ENCODE measurements at regions not wholly inside any gene's neighbourhood (a gene's known extent, or its start where the extent isn't known, plus 50 kb on each side); places are given as distances from the start of the nearest gene placed in this dataset.
A peak's percentile ranks its signal among the peaks of the same experiment; 100 is the strongest.

GRCh38 chr14:96730386-96730785, 66.8 kb upstream of the VRK1 start:
- ATAC-seq (no peak), DNase-seq (ENCODE audit: low spot score in 2 of 2) (no peak)
- Mint-ChIP-seq H3K27ac (no peak overlapping the region), H3K9me3 (no peaks in the 10 kb centered on the region), H3K36me3 (no peaks in the 10 kb centered on the region)

DNA sequence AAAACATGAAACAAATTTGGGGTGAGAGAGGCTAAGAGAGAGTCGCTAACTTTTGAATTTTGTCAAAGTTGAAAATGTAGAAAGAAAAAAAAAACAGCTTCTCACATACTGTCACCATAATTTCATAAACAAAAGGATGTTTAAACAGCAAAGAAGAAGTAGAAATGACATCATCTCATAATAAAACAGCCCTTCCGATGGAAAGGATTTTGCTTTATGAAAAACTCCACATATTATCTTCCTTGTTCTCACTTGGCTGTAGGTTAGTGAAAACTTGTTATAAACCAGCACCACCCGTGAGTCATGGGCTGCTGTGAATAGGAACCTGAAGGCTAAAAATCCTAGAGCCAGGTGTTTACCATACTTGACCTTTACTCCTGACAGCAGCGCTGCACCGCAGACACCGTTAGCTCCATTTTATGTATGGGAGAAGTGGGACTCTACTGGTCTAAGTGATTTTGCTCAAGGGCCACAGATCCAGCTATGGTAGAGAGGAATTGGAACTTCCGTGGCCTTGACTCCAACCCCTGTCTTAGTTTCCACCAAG, 63.0 kb upstream of the VRK1 start:
- DNase-seq (ENCODE audit: low spot score in 2 of 2) = no peak
- Mint-ChIP-seq H3K9me3 (no peaks in the 10 kb centered on the region), H3K27ac (no peak overlapping the region), H3K36me3 (no peaks in the 10 kb centered on the region)
- no peak for ATAC-seq

DNA sequence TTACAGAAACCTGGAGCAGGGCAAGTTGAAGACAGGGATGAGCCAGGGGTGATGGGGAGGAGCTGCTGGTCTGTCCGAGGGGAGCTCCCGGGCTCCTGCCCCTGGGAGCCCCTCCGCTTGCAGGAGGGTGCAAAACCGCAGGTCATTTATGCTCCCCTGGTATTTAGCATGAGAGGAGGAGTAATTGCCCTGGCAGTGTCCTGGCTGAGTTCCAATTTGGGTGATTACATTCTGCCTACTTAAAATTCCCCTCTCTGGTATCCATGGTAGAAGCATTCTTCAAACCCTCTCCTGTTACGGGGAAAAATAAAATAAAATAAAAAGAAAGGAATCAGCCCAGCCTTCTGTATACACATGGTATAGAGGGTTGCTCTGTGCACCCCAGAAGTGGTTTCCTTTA, 61.7 kb upstream of the VRK1 start:
- no peak for ATAC-seq
- no peaks in the 10 kb centered on the region for H3K9me3 Mint-ChIP-seq
- no peak overlapping the region for H3K27ac Mint-ChIP-seq
- H3K36me3 Mint-ChIP-seq = no peaks in the 10 kb centered on the region
- DNase-seq (ENCODE audit: low spot score in 2 of 2) = no peak

DNA sequence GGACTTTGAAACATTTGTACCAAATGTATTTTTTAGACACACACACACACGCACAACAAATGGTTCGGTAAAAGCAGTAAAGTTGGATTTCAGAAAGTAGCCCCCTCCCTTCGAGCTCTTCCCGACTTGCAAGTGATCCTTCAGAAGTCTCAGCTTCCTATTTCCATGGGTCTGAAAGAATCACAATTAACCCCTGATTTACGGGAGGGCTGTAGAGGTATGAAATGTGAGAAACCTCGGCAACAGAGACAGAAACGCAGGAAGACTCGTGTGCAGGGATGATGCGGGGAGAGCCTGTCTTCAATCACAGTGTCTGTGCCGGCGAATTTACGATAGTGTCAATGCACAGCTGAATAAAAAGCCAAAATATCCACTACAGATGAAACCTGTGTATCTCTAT, 60.7 kb upstream of the VRK1 start:
- Mint-ChIP-seq H3K9me3 (no peaks in the 10 kb centered on the region), H3K36me3 (no peaks in the 10 kb centered on the region), H3K27ac (no peak overlapping the region)
- DNase-seq (ENCODE audit: low spot score in 2 of 2) = no peak
- ATAC-seq = no peak

- Mint-ChIP-seq H3K9me3 (no peaks in the 10 kb centered on the region), H3K36me3 (no peaks in the 10 kb centered on the region), H3K27ac (no peak overlapping the region)
- DNase-seq (ENCODE audit: low spot score in 2 of 2) = no peak
- ATAC-seq = no peak
Observed at GRCh38 chr14:96737881-96738280, 59.3 kb upstream of the VRK1 start.

- no peak for ATAC-seq
- no peaks in the 10 kb centered on the region for H3K9me3 Mint-ChIP-seq
- no peaks in the 10 kb centered on the region for H3K36me3 Mint-ChIP-seq
Observed at GRCh38 chr14:96739200-96739910, 57.8 kb upstream of the VRK1 start.

DNA sequence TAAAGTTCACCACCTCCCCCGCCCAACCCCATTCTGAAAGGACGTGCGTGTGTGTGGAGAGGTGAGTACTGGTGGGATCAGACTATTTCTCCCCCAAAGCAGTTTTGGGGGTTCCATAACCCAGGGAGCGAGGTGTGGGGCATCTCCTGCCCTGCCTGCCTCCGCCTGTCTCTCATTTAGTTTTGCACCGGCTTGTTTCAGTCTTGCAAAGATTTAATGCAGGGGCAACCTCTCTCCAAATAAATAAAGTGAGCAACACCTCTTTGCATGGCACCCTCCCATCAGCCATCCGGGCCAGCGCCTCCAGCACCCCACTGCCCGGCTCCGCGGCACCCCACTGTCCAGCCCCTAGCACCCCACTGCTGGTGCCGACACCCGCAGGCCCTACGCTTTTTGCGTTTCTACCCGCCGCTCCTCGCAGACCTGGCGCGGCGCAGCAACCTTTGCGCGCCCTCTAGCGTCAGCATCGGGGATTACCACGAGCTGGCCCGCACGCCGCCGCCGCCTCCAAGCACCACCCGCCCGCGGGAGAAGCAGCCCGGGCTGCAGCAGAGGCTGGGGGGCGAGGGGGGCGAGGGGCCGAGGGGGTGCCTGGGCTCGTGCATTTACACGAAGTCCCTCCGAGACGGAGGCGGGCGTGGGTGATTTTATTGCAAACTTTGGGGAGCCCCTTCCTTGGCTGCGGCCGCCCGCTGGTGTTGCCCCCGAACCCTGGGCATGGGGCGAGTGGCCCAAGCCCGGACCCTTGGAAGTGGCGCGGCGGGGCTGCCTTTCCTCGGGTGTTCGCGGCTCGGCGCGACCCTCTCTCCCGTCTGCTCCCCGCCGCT, 55.8 kb upstream of the VRK1 start:
- DNase-seq (ENCODE audit: low spot score in 2 of 2) (peak; percentile 70 to 89), ATAC-seq (peak; percentile 81 to 93)
- no peaks in the 10 kb centered on the region for H3K9me3 Mint-ChIP-seq
- H3K27ac Mint-ChIP-seq = no peak overlapping the region
- no peaks in the 10 kb centered on the region for H3K36me3 Mint-ChIP-seq

More at GRCh38 chr14:96739200-96739910, 57.8 kb upstream of the VRK1 start:
- H3K27ac Mint-ChIP-seq = no peak overlapping the region
- DNase-seq (ENCODE audit: low spot score in 2 of 2) = no peak

DNA sequence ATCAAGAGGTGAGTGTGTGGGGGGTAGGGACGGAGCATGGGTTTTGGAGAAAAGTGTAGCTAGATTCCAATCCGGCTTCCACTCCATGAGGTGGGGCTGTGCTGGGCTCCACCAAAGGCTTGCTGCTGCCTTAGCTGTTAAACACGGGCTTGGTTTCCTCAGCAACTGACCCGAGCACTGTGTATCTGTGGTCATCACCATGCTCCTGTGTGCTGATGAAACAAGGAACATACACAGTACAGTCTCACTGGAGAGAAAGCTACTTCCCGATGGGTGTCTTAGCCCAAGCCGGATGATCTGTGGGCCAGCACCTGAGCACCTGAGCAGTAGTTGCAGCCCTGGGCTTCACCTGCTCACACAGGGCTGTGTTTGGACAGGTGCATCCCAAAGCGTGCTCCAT, 52.9 kb upstream of the VRK1 start:
- ATAC-seq (no peak), DNase-seq (ENCODE audit: low spot score in 2 of 2) (no peak)
- H3K27ac Mint-ChIP-seq = no peak overlapping the region
- no peaks in the 10 kb centered on the region for H3K36me3 Mint-ChIP-seq
- no peaks in the 10 kb centered on the region for H3K9me3 Mint-ChIP-seq

GRCh38 chr14:96745500-96746051, 51.6 kb upstream of the VRK1 start:
- H3K27ac Mint-ChIP-seq = no peak overlapping the region
- ATAC-seq (no peak), DNase-seq (ENCODE audit: low spot score in 2 of 2) (no peak)
- no peaks in the 10 kb centered on the region for H3K9me3 Mint-ChIP-seq
- no peaks in the 10 kb centered on the region for H3K36me3 Mint-ChIP-seq

DNA sequence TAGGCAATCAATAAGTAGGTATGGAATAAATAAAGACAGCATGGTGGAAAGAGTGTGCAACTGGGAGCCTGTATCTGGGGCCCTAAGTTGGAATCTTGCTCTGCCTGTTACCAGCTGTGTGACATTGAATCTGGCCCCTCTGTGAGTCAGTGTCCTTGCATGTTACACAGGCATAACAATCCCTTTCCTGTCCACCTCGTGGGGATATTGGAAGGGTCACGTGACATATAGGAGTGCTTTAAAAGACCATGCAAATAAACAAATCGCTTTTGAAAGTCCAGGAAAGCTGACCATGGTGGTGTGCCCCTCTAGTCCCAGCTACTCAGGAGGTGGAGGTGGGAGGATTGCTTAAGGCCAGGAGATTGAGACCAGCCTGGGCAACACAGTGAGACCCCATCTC, 51.1 kb upstream of the VRK1 start:
- H3K27ac Mint-ChIP-seq = no peak overlapping the region
- no peaks in the 10 kb centered on the region for H3K9me3 Mint-ChIP-seq
- H3K36me3 Mint-ChIP-seq = no peaks in the 10 kb centered on the region
- DNase-seq (ENCODE audit: low spot score in 2 of 2) = no peak
- ATAC-seq = no peak

- H3K27ac Mint-ChIP-seq = no peak overlapping the region
- no peaks in the 10 kb centered on the region for H3K9me3 Mint-ChIP-seq
- ATAC-seq (no peak), DNase-seq (ENCODE audit: low spot score in 2 of 2) (no peak)
- H3K36me3 Mint-ChIP-seq = no peaks in the 10 kb centered on the region
Observed at GRCh38 chr14:96747006-96747405, 50.2 kb upstream of the VRK1 start.

All from activated naive CD4-positive, alpha-beta T cell treated with anti-CD3 and anti-CD28 coated beads, Interleukin-2, amount 50 U/mL, for 72 hours (primary cell).